SK-N-SH treated with all-trans-retinoic acid at 6 μM for 48 hours (cell line): ENCODE measurements at regions not wholly inside any gene's neighbourhood (a gene's known extent, or its start where the extent isn't known, plus 50 kb on each side); places are given as distances from the start of the nearest gene placed in this dataset.

Source experiments
- ATAC-seq: fragments of 200-7000 bp; cut with Tn5 transposase; 3 replicates; pipeline ENCODE4 v1.9.1; 2020; ENCODE audit warnings: mild to moderate bottlenecking, moderate library complexity
- ARNTL ChIP-seq: fragments of 450-650 bp; formaldehyde crosslinking; IDR thresholded peaks from 2 replicates; pipeline ENCODE4 v1.5.0; 2020; ENCODE audit warnings: low read depth, mild to moderate bottlenecking, moderate library complexity, borderline replicate concordance
- BACH2 ChIP-seq: fragments of 250-450 bp; sonication (Bioruptor Pico); IDR thresholded peaks from 2 replicates; pipeline ENCODE4 v1.9.0; 2021; ENCODE audit warnings: mild to moderate bottlenecking, borderline replicate concordance
- CSDC2 ChIP-seq: fragments of 250-450 bp; sonication (Bioruptor Pico); IDR thresholded peaks from 2 replicates; pipeline ENCODE4 v1.5.0; 2020; ENCODE audit warnings: mild to moderate bottlenecking, moderate library complexity
- CSRNP3 ChIP-seq: fragments of 250-450 bp; sonication (Bioruptor Pico); IDR thresholded peaks from 2 replicates; pipeline ENCODE4 v1.5.1; 2021; ENCODE audit warnings: mild to moderate bottlenecking, moderate library complexity
- ESRRG ChIP-seq: fragments of 250-450 bp; sonication (Bioruptor Pico); IDR thresholded peaks from 2 replicates; pipeline ENCODE4 v1.6.1; 2021; ENCODE audit warnings: mild to moderate bottlenecking
- GLIS3 ChIP-seq: fragments of 250-450 bp; sonication (Bioruptor Pico); IDR thresholded peaks from 2 replicates; pipeline ENCODE4 v1.5.0; 2020; ENCODE audit warnings: mild to moderate bottlenecking, moderate library complexity
- ISL1 ChIP-seq: fragments of 250-450 bp; sonication (Bioruptor Pico); IDR thresholded peaks from 2 replicates; pipeline ENCODE4 v2.1.2; 2022; ENCODE audit warnings: mild to moderate bottlenecking, moderate library complexity
- OSR1 ChIP-seq: fragments of 250-450 bp; sonication (Bioruptor Pico); IDR thresholded peaks from 2 replicates; pipeline ENCODE4 v1.8.0; 2022; ENCODE audit warnings: moderate library complexity, mild to moderate bottlenecking, inconsistent platforms
- PATZ1 ChIP-seq: fragments of 250-450 bp; sonication (Bioruptor Pico); IDR thresholded peaks from 2 replicates; pipeline ENCODE4 v1.8.0; 2020; ENCODE audit warnings: mild to moderate bottlenecking, moderate library complexity, borderline replicate concordance
- PPARA ChIP-seq: fragments of 250-450 bp; sonication (Bioruptor Pico); IDR thresholded peaks from 2 replicates; pipeline ENCODE4 v1.5.0; 2020; ENCODE audit warnings: mild to moderate bottlenecking, borderline replicate concordance
- SNAI2 ChIP-seq: fragments of 250-450 bp; sonication (Bioruptor Pico); IDR thresholded peaks from 2 replicates; pipeline ENCODE4 v1.5.0; 2020; ENCODE audit warnings: mild to moderate bottlenecking, moderate library complexity
- TCF4 ChIP-seq: fragments of 250-450 bp; sonication (Bioruptor Pico); IDR thresholded peaks from 2 replicates; pipeline ENCODE4 v1.8.0; 2021; ENCODE audit warnings: mild to moderate bottlenecking, moderate library complexity, borderline replicate concordance
- TOX ChIP-seq: fragments of 250-450 bp; sonication (Bioruptor Pico); IDR thresholded peaks from 2 replicates; pipeline ENCODE4 v1.8.0; 2021; ENCODE audit warnings: mild to moderate bottlenecking, moderate library complexity, borderline replicate concordance
- TSHZ2 ChIP-seq: fragments of 250-450 bp; sonication (Bioruptor Pico); IDR thresholded peaks from 2 replicates; pipeline ENCODE4 v1.5.0; 2020; ENCODE audit warnings: mild to moderate bottlenecking, moderate library complexity
- ZC3H10 ChIP-seq: fragments of 250-450 bp; sonication (Bioruptor Pico); IDR thresholded peaks from 2 replicates; pipeline ENCODE4 v1.5.1; 2021; ENCODE audit warnings: mild to moderate bottlenecking, moderate library complexity
- ZFP3 ChIP-seq: fragments of 250-450 bp; sonication (Bioruptor Pico); IDR thresholded peaks from 2 replicates; pipeline ENCODE4 v1.5.0; 2020; ENCODE audit warnings: mild to moderate bottlenecking, moderate library complexity
- ZNF565 ChIP-seq: fragments of 450-650 bp; formaldehyde crosslinking; conservative IDR thresholded peaks from 2 replicates; pipeline ENCODE4 v1.5.0; 2020; ENCODE audit warnings: low read depth, mild to moderate bottlenecking, moderate library complexity
- ZNF70 ChIP-seq: fragments of 450-650 bp; formaldehyde crosslinking; IDR thresholded peaks from 2 replicates; pipeline ENCODE4 v1.5.0; 2020; ENCODE audit warnings: mild to moderate bottlenecking, moderate library complexity
- ZNF8 ChIP-seq: fragments of 450-650 bp; formaldehyde crosslinking; IDR thresholded peaks from 2 replicates; pipeline ENCODE4 v1.5.0; 2020; ENCODE audit warnings: mild to moderate bottlenecking, moderate library complexity
- TF ChIP-seq, protein P1 (sequence below): fragments of 250-450 bp; sonication (Bioruptor Pico); IDR thresholded peaks from 2 replicates; pipeline ENCODE4 v1.8.0; 2021; ENCODE audit warnings: low read depth, mild to moderate bottlenecking, moderate library complexity, borderline replicate concordance
- TF ChIP-seq, protein P2 (sequence below): fragments of 250-450 bp; sonication (Bioruptor Pico); IDR thresholded peaks from 2 replicates; pipeline ENCODE4 v1.5.1; 2020; ENCODE audit warnings: low read depth, mild to moderate bottlenecking, moderate library complexity

DNA sequence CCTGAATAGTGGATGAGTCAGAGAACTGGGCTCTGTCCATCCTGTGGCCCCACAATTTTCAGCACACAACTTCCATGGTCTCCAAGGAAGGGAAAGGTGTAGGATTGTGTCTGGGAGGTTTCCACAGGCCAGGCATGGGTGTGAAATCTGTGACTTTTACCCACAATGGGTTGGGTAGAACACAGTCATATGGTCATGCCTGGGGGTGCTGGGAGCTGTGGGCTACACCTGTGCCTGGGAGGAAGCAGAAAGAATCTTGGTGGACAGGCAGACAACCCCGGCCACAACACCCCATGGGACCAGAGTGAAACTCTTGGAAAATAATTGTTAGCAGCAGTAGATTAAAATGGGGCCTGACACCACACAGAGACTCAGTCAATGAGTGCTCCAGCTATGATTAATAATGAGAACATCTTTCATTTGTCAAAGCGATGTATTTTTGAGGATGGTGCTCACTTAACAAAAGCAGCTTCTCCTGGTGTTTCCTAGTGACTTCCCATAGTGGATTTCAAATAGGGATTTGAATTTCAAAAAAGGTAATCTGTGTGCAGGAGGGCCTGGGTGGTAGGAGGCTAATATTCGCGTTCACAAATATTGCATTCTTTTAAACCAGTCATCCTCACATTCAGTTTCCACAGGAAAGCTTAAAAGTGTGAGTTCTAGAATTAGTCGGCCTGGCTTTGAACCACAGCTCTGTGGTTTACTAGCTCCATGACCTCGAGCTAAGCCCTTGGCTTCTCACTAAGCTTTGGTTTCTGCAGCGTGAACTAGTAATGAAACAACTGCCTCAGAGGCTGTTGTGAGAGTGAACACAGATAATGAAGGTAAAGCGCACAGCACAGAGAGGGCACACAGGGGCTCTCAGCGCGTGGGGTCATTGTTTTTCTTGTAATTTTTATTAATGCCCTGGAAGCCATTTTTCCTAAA, 89.3 kb upstream of the UQCRFS1 start:
- no peak for TF ChIP-seq TSHZ2
- TF ChIP-seq ZFP3 (CRISPR knock-in tag): no peak
- no peak for TF ChIP-seq TCF4 (CRISPR knock-in tag)
- no peak for TF ChIP-seq ESRRG
- no peak for TF ChIP-seq ZC3H10 (CRISPR knock-in tag)
- TF ChIP-seq PPARA (CRISPR knock-in tag): no peak
- no peak for TF ChIP-seq CSRNP3
- TF ChIP-seq ZNF565 (CRISPR knock-in tag): no peak
- no peak for TF ChIP-seq ARNTL (CRISPR knock-in tag)
- TF ChIP-seq GLIS3 (CRISPR knock-in tag): no peak
- no peak for TF ChIP-seq PATZ1
- no peak for TF ChIP-seq ZNF8 (CRISPR knock-in tag)
- TF ChIP-seq ZNF70: no peak
- no peak for TF ChIP-seq OSR1
- TF ChIP-seq BACH2 (CRISPR knock-in tag): no peak
- no peak for TF ChIP-seq TOX (CRISPR knock-in tag)
- no peak for TF ChIP-seq SNAI2
- no peak for TF ChIP-seq ISL1 (CRISPR knock-in tag)
- ATAC-seq: no peak

DNA sequence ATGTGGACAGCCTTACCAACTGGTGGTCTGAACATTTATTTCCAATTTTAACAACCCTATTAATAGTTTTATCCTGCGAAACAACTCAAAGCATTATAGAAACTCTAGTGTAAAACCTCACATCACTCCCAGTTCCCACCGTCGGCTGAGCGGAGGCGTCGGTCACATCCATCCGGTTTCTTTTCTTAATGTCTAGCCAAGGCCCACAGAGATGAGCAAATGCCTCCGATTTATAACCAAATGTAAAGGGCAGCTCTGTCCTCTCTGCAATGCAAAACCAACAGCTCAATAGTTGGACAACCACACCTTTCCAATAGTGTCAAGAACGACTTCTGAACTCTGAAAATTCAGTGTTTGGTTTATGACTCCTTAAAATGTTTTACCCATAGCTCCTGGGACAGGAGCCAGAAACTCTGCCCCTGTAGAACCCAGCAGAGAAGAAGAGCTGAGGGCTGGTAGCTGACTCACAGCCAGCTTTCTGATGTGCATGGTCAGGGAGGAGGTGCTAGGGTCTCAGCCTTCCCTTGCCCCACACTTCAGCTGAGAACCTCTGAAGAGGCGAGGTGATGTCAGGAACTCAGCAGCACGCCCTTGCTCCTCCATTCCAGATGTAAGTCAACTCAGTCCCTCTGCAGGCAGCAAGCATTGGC, 90.2 kb upstream of the UQCRFS1 start:
- no peak for ATAC-seq
- TF ChIP-seq, protein P1, sequence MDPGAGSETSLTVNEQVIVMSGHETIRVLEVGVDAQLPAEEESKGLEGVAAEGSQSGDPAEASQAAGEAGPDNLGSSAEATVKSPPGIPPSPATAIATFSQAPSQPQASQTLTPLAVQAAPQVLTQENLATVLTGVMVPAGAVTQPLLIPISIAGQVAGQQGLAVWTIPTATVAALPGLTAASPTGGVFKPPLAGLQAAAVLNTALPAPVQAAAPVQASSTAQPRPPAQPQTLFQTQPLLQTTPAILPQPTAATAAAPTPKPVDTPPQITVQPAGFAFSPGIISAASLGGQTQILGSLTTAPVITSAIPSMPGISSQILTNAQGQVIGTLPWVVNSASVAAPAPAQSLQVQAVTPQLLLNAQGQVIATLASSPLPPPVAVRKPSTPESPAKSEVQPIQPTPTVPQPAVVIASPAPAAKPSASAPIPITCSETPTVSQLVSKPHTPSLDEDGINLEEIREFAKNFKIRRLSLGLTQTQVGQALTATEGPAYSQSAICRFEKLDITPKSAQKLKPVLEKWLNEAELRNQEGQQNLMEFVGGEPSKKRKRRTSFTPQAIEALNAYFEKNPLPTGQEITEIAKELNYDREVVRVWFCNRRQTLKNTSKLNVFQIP (CRISPR knock-in tag): no peak
- TF ChIP-seq ZFP3 (CRISPR knock-in tag): no peak
- no peak for TF ChIP-seq OSR1
- no peak for TF ChIP-seq ZNF565 (CRISPR knock-in tag)
- TF ChIP-seq BACH2 (CRISPR knock-in tag): no peak

- no peak for ATAC-seq
- no peak for TF ChIP-seq ISL1 (CRISPR knock-in tag)
- no peak for TF ChIP-seq BACH2 (CRISPR knock-in tag)
- TF ChIP-seq TSHZ2: no peak
- no peak for TF ChIP-seq CSDC2 (CRISPR knock-in tag)
- TF ChIP-seq, protein P2, sequence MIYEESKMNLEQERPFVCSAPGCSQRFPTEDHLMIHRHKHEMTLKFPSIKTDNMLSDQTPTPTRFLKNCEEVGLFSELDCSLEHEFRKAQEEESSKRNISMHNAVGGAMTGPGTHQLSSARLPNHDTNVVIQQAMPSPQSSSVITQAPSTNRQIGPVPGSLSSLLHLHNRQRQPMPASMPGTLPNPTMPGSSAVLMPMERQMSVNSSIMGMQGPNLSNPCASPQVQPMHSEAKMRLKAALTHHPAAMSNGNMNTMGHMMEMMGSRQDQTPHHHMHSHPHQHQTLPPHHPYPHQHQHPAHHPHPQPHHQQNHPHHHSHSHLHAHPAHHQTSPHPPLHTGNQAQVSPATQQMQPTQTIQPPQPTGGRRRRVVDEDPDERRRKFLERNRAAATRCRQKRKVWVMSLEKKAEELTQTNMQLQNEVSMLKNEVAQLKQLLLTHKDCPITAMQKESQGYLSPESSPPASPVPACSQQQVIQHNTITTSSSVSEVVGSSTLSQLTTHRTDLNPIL: no peak
- TF ChIP-seq, all 23 proteins: peak for 0
Observed at GRCh38 chr19:29303719-29304090, 90.8 kb upstream of the UQCRFS1 start.
